ENCODE measurements at regions not wholly inside any gene's neighbourhood (a gene's known extent, or its start where the extent isn't known, plus 50 kb on each side); places are given as distances from the start of the nearest gene placed in this dataset.

DNA sequence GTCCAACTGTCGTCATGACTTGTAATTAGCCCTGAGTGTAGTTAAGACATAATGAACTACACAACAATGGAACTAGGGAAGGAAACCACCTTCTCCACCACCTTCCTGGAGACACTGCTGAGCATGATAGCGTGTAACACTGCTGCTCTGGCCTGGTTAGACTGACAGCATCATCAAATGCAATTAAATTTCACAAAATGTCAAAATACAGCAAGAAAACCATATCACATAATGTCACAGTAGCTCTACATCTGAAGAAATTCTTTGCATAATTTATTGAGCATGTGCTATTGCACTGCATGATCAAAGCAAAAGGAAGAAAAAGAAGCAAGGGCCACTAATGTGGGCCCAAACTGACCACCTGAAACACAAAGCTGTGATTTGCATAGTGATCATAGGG is 321.8 kb upstream of the TMTC1 start:
- Histone ChIP-seq H3K9ac (ENCODE audit: insufficient read depth, low read length, poor library complexity, severe bottlenecking) (no peak overlapping the region), H3K4me3 (replicated peaks in 1 of 3; ENCODE audit: low read depth in 2 of 3, low read length in 3 of 3) (no peak overlapping the region), H3K4me2 (replicated peaks; ENCODE audit: extremely low read depth, low read length, poor library complexity, severe bottlenecking) (no peak overlapping the region), H3K27ac (ENCODE audit: low read depth in 1 of 2, low read length in 2 of 2) (no peak overlapping the region), H3K9me3 (replicated peaks in 1 of 2; ENCODE audit: control insufficient read depth in 1 of 2, insufficient read depth in 1 of 2, low read length in 2 of 2) (peaks cover 0 to 11% of the 10 kb centered on the region in 2 donors), H3K27me3 (ENCODE audit: control insufficient read depth in 2 of 2, insufficient read depth in 2 of 2, low read length in 2 of 2) (no peaks in the 10 kb centered on the region), H3K79me2 (ENCODE audit: insufficient read depth, low read length) (no peaks in the 10 kb centered on the region), H2AFZ (ENCODE audit: insufficient read depth, low read depth, low read length, poor library complexity, severe bottlenecking) (no peak overlapping the region), H3K36me3 (replicated peaks in 1 of 2; ENCODE audit: control insufficient read depth in 1 of 2, insufficient read depth in 2 of 2, low read length in 2 of 2) (no peaks in the 10 kb centered on the region), H3K4me1 (ENCODE audit: control insufficient read depth in 1 of 2, insufficient read depth in 2 of 2, low read length in 2 of 2) (no peaks in the 10 kb centered on the region), H4K20me1 (ENCODE audit: insufficient read depth, low read length) (no peaks in the 10 kb centered on the region)
- DNase-seq = no peak
- WGBS (ENCODE audit: insufficient coverage) = no CpG with 5 or more reads among the region's 2 CpGs
- Mint-ChIP-seq H3K27ac (no peak overlapping the region), H3K36me3 (no peaks in the 10 kb centered on the region), H3K4me1 (no peaks in the 10 kb centered on the region), H3K9me3 (peaks cover 2 to 14% (median 7%) of the 10 kb centered on the region in 7 donors), H3K4me3 (no peak overlapping the region), H3K27me3 (ENCODE audit: low read depth in 3 of 3) (peaks cover 0 to 2% (median 0%) of the 10 kb centered on the region in 3 donors)
- intact Hi-C loops (cut with micrococcal nuclease) = no loop called here
- TF ChIP-seq, protein P1, sequence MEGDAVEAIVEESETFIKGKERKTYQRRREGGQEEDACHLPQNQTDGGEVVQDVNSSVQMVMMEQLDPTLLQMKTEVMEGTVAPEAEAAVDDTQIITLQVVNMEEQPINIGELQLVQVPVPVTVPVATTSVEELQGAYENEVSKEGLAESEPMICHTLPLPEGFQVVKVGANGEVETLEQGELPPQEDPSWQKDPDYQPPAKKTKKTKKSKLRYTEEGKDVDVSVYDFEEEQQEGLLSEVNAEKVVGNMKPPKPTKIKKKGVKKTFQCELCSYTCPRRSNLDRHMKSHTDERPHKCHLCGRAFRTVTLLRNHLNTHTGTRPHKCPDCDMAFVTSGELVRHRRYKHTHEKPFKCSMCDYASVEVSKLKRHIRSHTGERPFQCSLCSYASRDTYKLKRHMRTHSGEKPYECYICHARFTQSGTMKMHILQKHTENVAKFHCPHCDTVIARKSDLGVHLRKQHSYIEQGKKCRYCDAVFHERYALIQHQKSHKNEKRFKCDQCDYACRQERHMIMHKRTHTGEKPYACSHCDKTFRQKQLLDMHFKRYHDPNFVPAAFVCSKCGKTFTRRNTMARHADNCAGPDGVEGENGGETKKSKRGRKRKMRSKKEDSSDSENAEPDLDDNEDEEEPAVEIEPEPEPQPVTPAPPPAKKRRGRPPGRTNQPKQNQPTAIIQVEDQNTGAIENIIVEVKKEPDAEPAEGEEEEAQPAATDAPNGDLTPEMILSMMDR (IDR thresholded peaks at IDR 0.05) = no peak

DNA sequence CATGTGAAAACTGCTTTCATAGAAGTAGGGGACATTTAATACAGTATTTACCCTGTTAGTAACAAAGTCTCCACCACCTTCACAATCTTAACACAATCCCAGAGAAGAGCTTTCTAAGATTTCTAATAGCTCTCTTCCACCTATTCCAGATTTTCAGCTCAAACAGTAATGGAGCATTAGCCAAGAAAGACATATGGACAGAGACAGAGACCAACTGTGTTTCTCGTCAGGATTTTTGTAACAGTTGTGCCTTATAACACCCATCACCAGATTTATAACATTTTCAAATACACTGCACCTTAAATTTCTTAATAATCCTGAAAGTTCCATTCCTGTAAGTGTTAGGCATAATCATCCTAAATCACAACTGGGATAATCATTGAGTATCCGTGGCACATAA is 321.2 kb upstream of the TMTC1 start:
- WGBS (ENCODE audit: insufficient coverage) = 100% methylated on average over 1 of the region's 2 CpGs
- Histone ChIP-seq H3K4me3 (replicated peaks in 1 of 3; ENCODE audit: low read depth in 2 of 3, low read length in 3 of 3) (no peak overlapping the region), H3K4me1 (ENCODE audit: control insufficient read depth in 1 of 2, insufficient read depth in 2 of 2, low read length in 2 of 2) (no peaks in the 10 kb centered on the region), H2AFZ (ENCODE audit: insufficient read depth, low read depth, low read length, poor library complexity, severe bottlenecking) (no peak overlapping the region), H3K27ac (ENCODE audit: low read depth in 1 of 2, low read length in 2 of 2) (no peak overlapping the region), H3K27me3 (ENCODE audit: control insufficient read depth in 2 of 2, insufficient read depth in 2 of 2, low read length in 2 of 2) (no peaks in the 10 kb centered on the region), H3K9ac (ENCODE audit: insufficient read depth, low read length, poor library complexity, severe bottlenecking) (no peak overlapping the region), H4K20me1 (ENCODE audit: insufficient read depth, low read length) (no peaks in the 10 kb centered on the region), H3K4me2 (replicated peaks; ENCODE audit: extremely low read depth, low read length, poor library complexity, severe bottlenecking) (no peak overlapping the region), H3K9me3 (replicated peaks in 1 of 2; ENCODE audit: control insufficient read depth in 1 of 2, insufficient read depth in 1 of 2, low read length in 2 of 2) (peaks cover 0 to 6% of the 10 kb centered on the region in 2 donors), H3K36me3 (replicated peaks in 1 of 2; ENCODE audit: control insufficient read depth in 1 of 2, insufficient read depth in 2 of 2, low read length in 2 of 2) (no peaks in the 10 kb centered on the region), H3K79me2 (ENCODE audit: insufficient read depth, low read length) (no peaks in the 10 kb centered on the region)
- TF ChIP-seq, protein P1 (IDR thresholded peaks at IDR 0.05) = no peak
- Mint-ChIP-seq H3K27me3 (ENCODE audit: low read depth in 3 of 3) (peaks cover 0 to 3% (median 0%) of the 10 kb centered on the region in 3 donors), H3K4me1 (no peaks in the 10 kb centered on the region), H3K9me3 (peaks cover 2 to 14% (median 6%) of the 10 kb centered on the region in 7 donors), H3K4me3 (no peak overlapping the region), H3K36me3 (no peaks in the 10 kb centered on the region), H3K27ac (no peak overlapping the region)
- DNase-seq = no peak
- intact Hi-C loops (cut with micrococcal nuclease) = no loop called here
